HG03025 (cell line): ENCODE measurements at regions not wholly inside any gene's neighbourhood (a gene's known extent, or its start where the extent isn't known, plus 50 kb on each side); places are given as distances from the start of the nearest gene placed in this dataset.
"Not testable (repeated sequence)": the region's sequence is repeated elsewhere in the genome, so short reads cannot be mapped to it uniquely, and the experiment has no call there.

Experiments used
- ATAC-seq: cut with Tn5 transposase; IDR thresholded peaks from one replicate; pipeline ENCODE4 v1.9.1; 2021; ENCODE audit warnings: mild to moderate bottlenecking, moderate library complexity; ENCODE audit not compliant: unreplicated experiment, low FRiP score

- ATAC-seq = no peak
These were observed 175.6 kb upstream of the ATP10A start for GRCh38 chr15:26038693-26039092.

GRCh38 chr15:26037369-26037768 is 174.2 kb upstream of the ATP10A start:
- no peak for ATAC-seq

DNA sequence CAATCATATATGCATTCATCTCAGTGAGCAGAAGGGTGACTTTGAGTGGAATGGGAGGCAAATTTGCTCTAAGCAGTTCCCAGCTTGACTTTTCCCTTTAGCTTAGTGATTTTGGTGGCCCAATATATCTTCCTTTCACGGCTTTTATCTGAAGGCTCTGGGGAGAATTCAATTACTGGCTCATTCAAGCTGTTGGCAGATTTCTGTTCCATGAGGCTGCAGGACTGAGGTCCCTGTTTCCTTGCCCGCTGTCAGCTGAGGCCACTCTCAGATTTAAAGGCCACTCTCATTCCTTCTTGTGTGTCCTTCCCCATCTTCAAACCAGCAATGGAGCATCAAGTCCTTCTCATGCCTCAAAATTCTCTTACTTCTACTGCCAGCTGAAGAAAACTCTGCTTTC is 170.4 kb upstream of the ATP10A start:
- no peak for ATAC-seq

DNA sequence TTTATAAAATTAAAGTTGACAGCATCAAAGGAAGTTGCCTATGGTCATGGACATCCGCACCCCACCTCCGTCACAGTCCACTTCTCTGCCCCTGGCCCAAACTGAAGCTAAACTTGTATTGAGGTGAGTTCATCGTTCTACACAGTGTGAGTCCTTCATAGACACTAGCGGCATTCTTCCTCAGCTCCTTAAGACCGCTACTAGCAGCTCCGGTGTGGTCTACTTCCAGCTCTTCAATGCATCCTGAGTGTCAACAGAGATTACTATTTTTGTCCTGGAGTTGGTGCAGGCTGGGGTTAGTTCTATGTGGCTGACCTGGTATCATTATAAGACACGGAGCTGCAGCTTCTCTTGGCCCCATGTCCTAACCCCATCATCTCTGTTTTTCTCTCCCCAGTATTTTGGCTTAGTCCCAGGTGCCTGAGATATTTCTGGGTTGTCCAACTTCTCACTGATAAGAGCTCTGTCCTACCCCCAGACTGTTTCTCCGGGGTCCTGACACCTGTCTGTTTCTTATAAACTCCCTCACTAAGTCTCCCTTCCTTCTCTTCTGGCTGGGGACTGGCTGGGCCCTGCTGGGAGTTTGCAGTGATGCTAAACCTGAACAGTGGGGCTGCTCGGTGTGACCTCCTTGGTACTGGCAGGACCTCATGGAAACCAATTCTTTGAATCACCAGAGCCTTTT is 169.2 kb upstream of the ATP10A start:
- ATAC-seq = no peak

DNA sequence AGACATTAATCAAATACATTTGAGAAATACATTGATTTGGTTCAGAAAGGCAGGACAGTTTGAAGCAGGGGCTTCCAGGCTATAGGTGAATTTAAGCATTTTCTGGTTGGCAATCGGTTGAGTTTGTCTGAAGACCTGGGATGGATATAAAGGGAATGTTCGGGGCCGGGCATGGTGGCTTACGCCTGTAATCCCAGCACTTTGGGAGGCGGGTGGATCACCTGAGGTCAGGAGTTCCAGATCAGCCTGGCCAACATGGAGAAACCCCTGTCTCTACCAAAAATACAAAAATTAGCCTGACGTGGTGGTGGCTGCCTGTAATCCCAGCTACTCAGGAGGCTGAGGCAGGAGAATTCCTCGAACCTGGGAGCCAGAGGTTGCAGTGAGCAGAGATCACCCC is 166.5 kb upstream of the ATP10A start:
- ATAC-seq = not testable (repeated sequence)

DNA sequence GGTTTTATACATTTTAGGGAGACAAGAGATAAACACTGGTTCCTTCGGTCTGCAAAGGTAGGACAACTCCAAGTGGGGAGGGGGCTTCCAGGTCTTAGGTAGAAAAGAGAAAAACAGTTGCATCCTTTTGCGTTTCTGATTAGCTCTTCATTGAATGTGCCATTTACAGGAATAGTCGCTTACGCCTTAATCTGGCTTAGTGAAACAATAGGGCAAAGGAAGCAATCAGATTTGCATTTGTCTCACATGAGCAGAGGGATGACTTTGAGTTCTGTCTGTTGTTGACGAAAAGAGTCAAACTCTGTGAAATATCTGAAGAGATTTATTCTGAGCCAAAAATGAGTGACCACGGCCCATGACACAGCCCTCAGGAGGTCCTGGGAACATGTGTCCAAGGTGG is 166.0 kb upstream of the ATP10A start:
- no peak for ATAC-seq

- no peak for ATAC-seq
These were observed 165.1 kb upstream of the ATP10A start for GRCh38 chr15:26028086-26028740.

- ATAC-seq = not testable (repeated sequence)
These were observed 163.5 kb upstream of the ATP10A start for GRCh38 chr15:26026671-26027070.

- ATAC-seq = no peak
These were observed 161.1 kb upstream of the ATP10A start for GRCh38 chr15:26024241-26024640.

DNA sequence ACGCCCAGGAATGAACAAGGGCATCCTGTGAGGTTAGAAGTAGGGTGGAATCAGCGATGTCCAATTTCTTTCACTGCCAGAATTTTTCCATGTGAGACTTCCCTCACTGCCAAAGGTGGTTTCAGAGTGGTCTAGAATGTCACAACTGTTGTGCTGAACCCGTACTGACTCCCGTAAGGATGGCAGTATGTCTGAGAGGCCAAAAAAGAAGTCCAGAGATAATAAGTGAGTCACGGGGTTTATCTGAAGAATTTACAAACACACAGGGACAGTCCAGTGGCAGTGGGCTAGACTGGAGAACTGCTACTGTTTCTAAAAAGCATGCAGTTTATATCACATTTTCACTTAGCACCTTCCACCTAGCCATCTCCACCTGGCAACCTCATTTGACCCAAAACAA is 160.6 kb upstream of the ATP10A start:
- ATAC-seq = no peak

DNA sequence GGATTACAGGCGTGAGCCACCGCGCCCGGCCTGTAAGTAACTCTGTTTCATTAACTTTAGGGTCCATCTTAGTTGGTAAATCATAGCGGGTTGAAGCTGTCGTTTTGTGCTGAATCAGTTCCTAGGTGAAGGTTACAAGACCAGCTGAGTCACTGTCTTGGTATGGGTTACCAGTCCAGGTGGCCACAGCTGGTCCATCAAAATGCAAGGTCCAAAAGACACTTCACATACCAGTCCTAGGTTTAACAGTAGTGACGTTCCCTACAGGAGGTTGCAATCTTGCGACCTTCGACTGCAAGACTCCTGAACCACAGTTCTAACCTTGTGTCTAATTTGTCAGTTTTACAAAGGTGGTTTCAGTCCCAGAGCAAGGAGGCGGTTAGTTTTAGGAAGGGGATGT is 160.1 kb upstream of the ATP10A start:
- ATAC-seq = no peak

DNA sequence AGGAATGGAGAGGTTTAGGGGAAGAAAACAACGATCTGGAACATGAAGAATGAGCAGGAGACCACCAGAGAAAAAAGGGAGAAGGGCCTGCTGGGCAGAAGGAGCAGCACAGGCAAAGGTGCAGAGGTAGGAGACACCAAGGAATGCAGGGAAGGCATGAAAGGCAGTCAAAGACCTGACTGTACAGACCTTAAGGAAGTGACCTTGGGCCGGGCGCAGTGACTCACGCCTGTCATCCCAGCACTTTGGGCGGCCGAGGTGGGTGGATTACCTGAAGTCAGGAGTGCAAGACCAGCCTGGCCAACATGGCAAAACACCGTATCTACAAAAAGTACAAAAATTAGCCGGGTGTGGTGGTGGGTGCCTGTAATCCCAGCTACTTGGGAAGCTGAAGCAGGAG is 157.7 kb upstream of the ATP10A start:
- ATAC-seq = no peak

GRCh38 chr15:26017665-26018064 is 154.5 kb upstream of the ATP10A start:
- no peak for ATAC-seq

GRCh38 chr15:26015516-26016075 is 152.5 kb upstream of the ATP10A start:
- no peak for ATAC-seq

- no peak for ATAC-seq
These were observed 150.9 kb upstream of the ATP10A start for GRCh38 chr15:26013981-26014380.

DNA sequence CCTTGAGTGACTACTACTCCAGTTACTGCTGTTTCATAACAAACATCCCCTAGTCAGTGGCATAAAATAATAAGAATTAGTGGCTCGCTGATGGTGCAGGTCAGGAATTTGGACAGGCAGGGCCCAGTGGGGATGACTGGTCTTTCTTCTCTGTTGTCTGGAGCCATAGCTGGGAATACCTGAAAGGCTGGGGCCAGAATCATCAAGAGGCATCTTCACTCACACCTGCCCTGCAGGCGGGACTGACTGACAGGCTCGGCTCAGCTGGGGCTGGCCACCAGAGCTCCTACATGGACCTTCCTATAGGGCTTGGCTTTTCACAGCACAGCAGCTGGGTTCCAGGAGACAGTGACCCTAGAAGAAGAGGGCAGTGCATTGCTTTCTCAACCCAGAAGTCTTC is 148.8 kb upstream of the ATP10A start:
- ATAC-seq = no peak

GRCh38 chr15:26007151-26007550 is 144.0 kb upstream of the ATP10A start:
- no peak for ATAC-seq

- no peak for ATAC-seq
These were observed 138.1 kb upstream of the ATP10A start for GRCh38 chr15:26001201-26001600.

DNA sequence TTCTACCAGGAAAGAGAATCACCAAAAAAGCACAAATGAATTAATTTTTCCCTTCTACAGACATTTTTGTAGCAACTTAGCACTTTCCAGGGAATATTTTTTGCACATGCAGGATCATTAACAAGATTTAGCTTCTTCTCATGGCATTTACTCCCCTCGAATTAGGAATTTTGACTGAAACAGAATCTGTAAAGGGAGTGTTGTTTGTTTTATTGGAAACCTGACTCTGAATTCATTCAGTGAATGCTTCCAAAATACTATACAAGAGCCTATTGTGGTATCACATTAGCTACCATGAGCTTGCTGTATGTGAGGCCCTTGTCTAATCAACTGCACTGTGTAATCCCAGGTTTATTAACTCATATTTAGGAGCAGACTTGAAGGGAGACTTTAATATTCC is 130.4 kb upstream of the ATP10A start:
- no peak for ATAC-seq

- no peak for ATAC-seq
These were observed 127.1 kb upstream of the ATP10A start for GRCh38 chr15:25990220-25990619.

DNA sequence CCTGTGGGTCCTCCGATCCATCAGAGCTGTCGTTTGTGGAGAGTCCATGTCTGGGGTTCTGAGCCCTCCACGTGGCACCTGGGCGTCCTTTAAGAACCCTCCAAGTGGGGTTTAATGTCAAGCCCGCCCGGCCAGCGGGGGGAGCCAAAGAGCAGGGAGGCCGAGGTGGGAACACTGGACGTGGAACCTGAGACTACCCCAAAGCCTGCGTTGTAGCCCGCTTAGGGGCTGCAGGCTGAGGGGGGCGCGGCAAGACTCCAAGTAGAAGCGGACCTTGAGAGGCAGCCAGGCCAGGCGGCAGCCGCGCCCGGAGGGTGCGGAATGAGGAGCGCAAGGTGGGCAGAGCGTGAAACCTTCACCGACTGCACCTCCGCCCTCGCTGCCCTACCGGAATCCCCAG is 126.2 kb upstream of the ATP10A start:
- no peak for ATAC-seq

DNA sequence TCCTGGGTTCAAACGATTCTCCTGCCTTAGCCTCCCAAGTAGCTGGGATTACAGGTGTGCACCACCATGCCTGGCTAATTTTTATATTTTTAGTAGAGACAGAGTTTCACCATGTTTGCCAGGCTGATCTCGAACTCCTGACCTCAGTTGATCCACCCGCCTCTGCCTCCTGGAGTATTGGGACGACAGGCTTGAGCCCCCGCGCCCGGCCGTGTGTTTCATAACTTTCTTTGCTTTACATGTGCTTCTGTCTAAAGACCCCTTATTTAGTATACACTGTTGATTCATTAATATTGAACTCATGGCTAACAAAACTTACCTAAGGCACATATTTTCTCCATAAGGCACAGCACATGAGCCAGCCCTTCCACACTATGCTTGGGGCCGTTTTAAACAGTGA is 125.6 kb upstream of the ATP10A start:
- ATAC-seq = not testable (repeated sequence)
